ENCODE measurements at regions not wholly inside any gene's neighbourhood (a gene's known extent, or its start where the extent isn't known, plus 50 kb on each side); places are given as distances from the start of the nearest gene placed in this dataset.

GRCh38 chr12:19988459-19988873 is 379.9 kb upstream of the PDE3A start:
- no TSS peak for BruUV-seq (replicated peaks)
- peaks cover 3% of the 10 kb centered on the region for H3K4me1 ChIP-seq (ENCODE audit: control insufficient read depth, insufficient read depth, low read length)
- no peaks in the 10 kb centered on the region for H3K36me3 ChIP-seq (ENCODE audit: control insufficient read depth, insufficient read depth, low read length)
- H3K56ac ChIP-seq (ENCODE audit: extremely low read depth, insufficient read depth, low read length) = peak overlapping the region; percentile 21; the same call in 1 of the 2 replicates
- no peak overlapping the region; the same call in 1 of the 2 replicates for H3K4me2 ChIP-seq (ENCODE audit: low read depth, low read length)
- TF ChIP-seq MXI1 (IDR thresholded peaks at IDR 0.05; ENCODE audit: borderline replicate concordance, low read depth, low read length) (no peak), BHLHE40 (IDR thresholded peaks at IDR 0.05; ENCODE audit: low read depth, low read length) (no peak), NFE2L2 (IDR thresholded peaks at IDR 0.05; ENCODE audit: low read depth, low read length) (no peak), POLR2A (IDR thresholded peaks at IDR 0.05; ENCODE audit: low read depth, low read length) (no peak), USF2 (IDR thresholded peaks at IDR 0.05; ENCODE audit: low read depth, low read length) (no peak)
- H2AK5ac ChIP-seq (ENCODE audit: low read depth, low read length) = no peak overlapping the region
- H4K20me1 ChIP-seq (ENCODE audit: insufficient read depth, low read length) = no peaks in the 10 kb centered on the region
- no peak overlapping the region; the same call in 1 of the 2 replicates for H4K91ac ChIP-seq (ENCODE audit: insufficient read depth, low read depth, low read length)
- POLR2A ChIA-PET (ENCODE audit: unreplicated experiment) = no interaction called here
- dilution Hi-C loops (cut with HindIII; ENCODE audit: low sequenced_read_pairs, unreplicated experiment) (no loop called here), intact Hi-C loops (cut with micrococcal nuclease) (no loop called here), in situ Hi-C loops (cut with MboI; ENCODE audit: low sequenced_read_pairs) (loop anchor here (25.0 kb wide), 1 partner anchor 226 kb away; no protein-coding TSS in a partner anchor)
- no peak overlapping the region for H3K4ac ChIP-seq (ENCODE audit: low read depth, low read length)
- no peak overlapping the region for H2BK20ac ChIP-seq (ENCODE audit: low read depth, low read length)
- 13% methylated on average over 1 of the region's 3 CpGs; no CpG with 5 or more reads in 1 of the 2 experiments for WGBS, 2 experiments (ENCODE audit: extremely low coverage in 2 of 2, insufficient read length in 1 of 2)
- H2AK9ac ChIP-seq (replicated peaks; ENCODE audit: low read depth, low read length, poor library complexity) = no peak overlapping the region
- no peak overlapping the region for H4K8ac ChIP-seq (ENCODE audit: low read depth in 2 of 2, low read length in 2 of 2)
- H3K14ac ChIP-seq (replicated peaks; ENCODE audit: low read depth, low read length) = no peak overlapping the region
- H3K9me3 ChIP-seq (ENCODE audit: control insufficient read depth, insufficient read depth, low read length) = no peaks in the 10 kb centered on the region
- no peaks in the 10 kb centered on the region for H3K79me1 ChIP-seq (ENCODE audit: low read depth in 1 of 2, low read length in 2 of 2)
- no peak overlapping the region for H2AFZ ChIP-seq (replicated peaks; ENCODE audit: low read length, poor library complexity)
- H3K27me3 ChIP-seq (ENCODE audit: control insufficient read depth, insufficient read depth, low read length) = no peaks in the 10 kb centered on the region
- H2BK5ac ChIP-seq (ENCODE audit: low read depth, low read length, poor library complexity, severe bottlenecking) = no peak overlapping the region
- no peak overlapping the region for H3K23ac ChIP-seq (ENCODE audit: low read depth, low read length)
- CTCF ChIA-PET = no interaction called here
- DNase-seq (no peak), ATAC-seq (ENCODE audit: low read depth) (peak; percentile 46)
- no peaks in the 10 kb centered on the region; the same call in 1 of the 2 replicates for H3K9me1 ChIP-seq (ENCODE audit: insufficient read depth, low read length)
- H3K18ac ChIP-seq (ENCODE audit: low read depth, low read length) = no peak overlapping the region
- no peak overlapping the region for H3K9ac ChIP-seq (ENCODE audit: low read depth, low read length)
- no peak overlapping the region for H2BK15ac ChIP-seq (ENCODE audit: low read depth, low read length)
- peak overlapping the region; percentile 22; the same call in 1 of the 2 replicates for H3K27ac ChIP-seq (ENCODE audit: insufficient read depth, low read length)
- no peak overlapping the region for H2BK120ac ChIP-seq (ENCODE audit: low read depth, low read length)
- H4K5ac ChIP-seq (ENCODE audit: low read depth, low read length) = no peak overlapping the region
- no peak overlapping the region for H3K4me3 ChIP-seq (ENCODE audit: insufficient read depth, low read depth, low read length)
